ENCODE measurements at regions not wholly inside any gene's neighbourhood (a gene's known extent, or its start where the extent isn't known, plus 50 kb on each side); places are given as distances from the start of the nearest gene placed in this dataset.

DNA sequence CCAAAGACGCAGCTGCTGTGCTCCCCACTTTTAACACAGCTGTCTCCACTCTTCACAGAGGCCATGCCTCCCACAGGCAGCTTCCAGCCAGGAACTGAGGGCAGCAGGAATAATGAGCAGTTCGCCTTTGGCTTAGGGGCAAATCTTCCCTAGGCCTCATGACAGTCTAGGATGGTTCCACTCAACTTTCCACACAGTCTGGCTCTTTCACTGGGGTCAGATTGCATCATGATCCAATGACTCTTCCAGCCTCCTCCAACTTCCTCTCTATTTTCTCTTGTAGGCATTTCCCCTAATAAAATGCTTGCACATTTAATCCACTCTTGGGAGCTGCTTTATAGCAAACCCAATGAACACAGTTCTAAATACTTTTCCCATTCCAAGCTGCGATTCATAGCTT lies 271.6 kb upstream of the ATP2B1 start:
- DNase-seq: no peak
- intact Hi-C loops (cut with DNase I): no loop called here
- no peak overlapping the region for H3K27ac ChIP-seq
- no peak overlapping the region for H3K4me3 ChIP-seq
- no peaks in the 10 kb centered on the region for H3K36me3 ChIP-seq
- 69 to 92% methylated on average over 3 of the region's 3 CpGs for WGBS, 2 donors
- no peak for TF ChIP-seq POLR2A (IDR thresholded peaks at IDR 0.05)
- TF ChIP-seq, protein P1, sequence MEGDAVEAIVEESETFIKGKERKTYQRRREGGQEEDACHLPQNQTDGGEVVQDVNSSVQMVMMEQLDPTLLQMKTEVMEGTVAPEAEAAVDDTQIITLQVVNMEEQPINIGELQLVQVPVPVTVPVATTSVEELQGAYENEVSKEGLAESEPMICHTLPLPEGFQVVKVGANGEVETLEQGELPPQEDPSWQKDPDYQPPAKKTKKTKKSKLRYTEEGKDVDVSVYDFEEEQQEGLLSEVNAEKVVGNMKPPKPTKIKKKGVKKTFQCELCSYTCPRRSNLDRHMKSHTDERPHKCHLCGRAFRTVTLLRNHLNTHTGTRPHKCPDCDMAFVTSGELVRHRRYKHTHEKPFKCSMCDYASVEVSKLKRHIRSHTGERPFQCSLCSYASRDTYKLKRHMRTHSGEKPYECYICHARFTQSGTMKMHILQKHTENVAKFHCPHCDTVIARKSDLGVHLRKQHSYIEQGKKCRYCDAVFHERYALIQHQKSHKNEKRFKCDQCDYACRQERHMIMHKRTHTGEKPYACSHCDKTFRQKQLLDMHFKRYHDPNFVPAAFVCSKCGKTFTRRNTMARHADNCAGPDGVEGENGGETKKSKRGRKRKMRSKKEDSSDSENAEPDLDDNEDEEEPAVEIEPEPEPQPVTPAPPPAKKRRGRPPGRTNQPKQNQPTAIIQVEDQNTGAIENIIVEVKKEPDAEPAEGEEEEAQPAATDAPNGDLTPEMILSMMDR (IDR thresholded peaks at IDR 0.05): no peak
- no peaks in the 10 kb centered on the region for H3K4me1 ChIP-seq
- H3K27me3 ChIP-seq: no peaks in the 10 kb centered on the region
- H3K9me3 ChIP-seq: no peaks in the 10 kb centered on the region

DNA sequence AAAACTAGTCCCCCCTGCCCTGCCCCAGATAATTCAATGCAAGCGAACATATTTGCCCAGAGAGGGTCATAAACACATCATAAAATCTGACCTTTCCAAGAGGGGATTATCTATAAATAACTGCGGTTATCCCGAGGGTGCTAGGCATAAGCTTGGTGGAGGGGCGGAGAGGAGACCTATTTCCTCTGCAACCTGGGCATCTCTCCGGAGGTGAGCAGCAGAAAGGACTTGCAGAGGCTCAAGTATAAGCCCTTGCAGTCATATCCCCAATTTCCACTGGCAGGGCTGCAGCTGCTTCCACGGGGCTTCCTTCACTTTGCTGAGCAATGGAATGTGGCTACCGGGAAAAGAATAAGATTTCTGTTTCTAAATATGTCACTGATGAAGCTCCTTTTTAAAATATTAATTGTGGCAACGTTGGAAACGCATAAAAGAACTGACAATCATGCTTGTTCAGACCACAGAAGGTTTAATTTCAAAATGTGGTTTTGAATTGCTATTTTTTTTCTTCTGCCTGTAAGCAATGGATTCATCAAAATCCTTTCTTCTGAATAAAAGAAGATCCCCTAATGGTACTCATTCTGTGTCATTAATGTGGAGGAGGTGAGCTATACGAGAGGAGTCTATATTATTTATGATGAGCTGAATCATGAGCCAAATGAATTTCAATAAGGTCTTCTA lies 268.9 kb upstream of the ATP2B1 start:
- Histone ChIP-seq H3K27ac (no peak overlapping the region), H3K27me3 (no peaks in the 10 kb centered on the region), H3K36me3 (no peaks in the 10 kb centered on the region), H3K4me1 (no peaks in the 10 kb centered on the region), H3K4me3 (no peak overlapping the region), H3K9me3 (no peaks in the 10 kb centered on the region)
- no peak for DNase-seq
- TF ChIP-seq, protein P1 (IDR thresholded peaks at IDR 0.05): no peak
- no peak for TF ChIP-seq POLR2A (IDR thresholded peaks at IDR 0.05)
- intact Hi-C loops (cut with DNase I): no loop called here
- WGBS, 2 donors: 48 to 60% methylated on average over 10 of the region's 10 CpGs

DNA sequence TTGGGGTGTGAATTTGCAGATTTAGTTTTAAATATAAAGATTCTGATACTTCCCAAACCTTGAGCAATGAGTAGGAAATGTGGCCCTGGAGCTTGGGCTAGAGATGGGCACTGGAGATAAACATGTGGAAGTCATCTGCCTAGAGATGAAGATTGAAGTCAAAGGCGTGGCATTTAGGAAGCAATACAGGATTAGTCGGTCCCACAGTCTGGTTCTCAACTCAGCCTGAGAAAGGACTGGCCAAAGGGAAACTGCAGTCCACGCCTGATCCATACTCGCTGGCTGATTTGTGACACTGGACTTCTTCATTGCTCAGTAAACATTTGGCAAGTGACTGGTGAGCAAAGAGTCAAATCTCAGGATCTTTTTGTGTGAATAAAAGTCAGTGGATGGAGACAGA lies 268.2 kb upstream of the ATP2B1 start:
- intact Hi-C loops (cut with DNase I): no loop called here
- WGBS, 2 donors: 85 to 87% methylated on average over 4 of the region's 4 CpGs

DNA sequence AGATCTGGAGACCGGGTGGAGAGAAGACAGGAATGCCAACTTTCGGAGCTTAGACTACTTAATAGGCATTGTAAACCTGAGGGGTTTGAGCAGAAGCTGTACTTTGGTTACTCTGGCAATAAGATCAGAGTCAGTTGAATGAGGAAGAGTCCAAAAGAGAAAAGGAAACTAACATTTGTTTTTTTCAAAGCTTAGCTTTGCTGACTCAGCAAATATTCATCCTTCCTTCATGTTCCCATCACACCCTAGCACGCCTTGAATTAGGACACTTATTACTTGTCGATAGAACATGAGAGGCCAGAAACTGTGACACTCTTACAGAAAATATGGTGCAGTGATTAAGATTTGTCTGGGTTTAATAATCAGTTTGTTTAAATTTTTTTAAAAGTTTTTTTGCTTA lies 266.9 kb upstream of the ATP2B1 start:
- no peak overlapping the region for H3K27ac ChIP-seq
- TF ChIP-seq, protein P1 (IDR thresholded peaks at IDR 0.05): no peak
- TF ChIP-seq POLR2A (IDR thresholded peaks at IDR 0.05): no peak
- intact Hi-C loops (cut with DNase I): no loop called here
- DNase-seq: no peak
- H3K36me3 ChIP-seq: no peaks in the 10 kb centered on the region
- no peak overlapping the region for H3K4me3 ChIP-seq
- H3K27me3 ChIP-seq: no peaks in the 10 kb centered on the region
- 83 to 88% methylated on average over 4 of the region's 4 CpGs for WGBS, 2 donors
- H3K9me3 ChIP-seq: no peaks in the 10 kb centered on the region
- peaks cover 0 to 9% (median 0%) of the 10 kb centered on the region in 3 donors for H3K4me1 ChIP-seq

More for the DNA sequence above, 268.2 kb upstream of the ATP2B1 start:
- Histone ChIP-seq H3K4me1 (peaks cover 0 to 4% (median 0%) of the 10 kb centered on the region in 3 donors), H3K9me3 (no peaks in the 10 kb centered on the region), H3K36me3 (no peaks in the 10 kb centered on the region), H3K27me3 (no peaks in the 10 kb centered on the region), H3K4me3 (no peak overlapping the region), H3K27ac (no peak overlapping the region)
- DNase-seq: no peak
- no peak for TF ChIP-seq POLR2A (IDR thresholded peaks at IDR 0.05)
- TF ChIP-seq, protein P1 (IDR thresholded peaks at IDR 0.05): no peak

DNA sequence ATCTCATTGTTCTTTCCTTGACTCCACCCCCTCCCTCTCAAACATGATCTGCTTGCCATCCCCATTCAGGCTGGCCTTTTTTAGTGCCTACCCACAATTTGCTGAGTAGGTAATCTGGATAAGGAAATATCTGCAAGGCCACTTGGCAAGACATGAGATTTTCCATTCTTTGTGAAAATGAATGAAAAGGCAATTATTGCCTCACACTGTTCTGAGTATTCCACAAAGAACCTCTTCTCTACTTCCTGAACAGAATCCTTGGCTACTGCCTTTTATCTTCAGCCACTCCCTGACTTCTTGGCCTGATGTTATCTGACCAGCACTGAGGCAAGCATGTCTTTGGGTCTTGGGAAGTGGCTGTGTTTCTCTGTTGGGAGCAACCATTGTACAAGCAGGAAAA lies 263.2 kb upstream of the ATP2B1 start:
- no peaks in the 10 kb centered on the region for H3K27me3 ChIP-seq
- H3K36me3 ChIP-seq: no peaks in the 10 kb centered on the region
- H3K9me3 ChIP-seq: no peaks in the 10 kb centered on the region
- no peak for DNase-seq
- intact Hi-C loops (cut with DNase I): no loop called here
- peaks cover 0 to 9% (median 0%) of the 10 kb centered on the region in 3 donors for H3K4me1 ChIP-seq
- TF ChIP-seq, protein P1 (IDR thresholded peaks at IDR 0.05): no peak
- TF ChIP-seq POLR2A (IDR thresholded peaks at IDR 0.05): no peak
- no peak overlapping the region for H3K27ac ChIP-seq
- H3K4me3 ChIP-seq: no peak overlapping the region
